ENCODE measurements at regions not wholly inside any gene's neighbourhood (a gene's known extent, or its start where the extent isn't known, plus 50 kb on each side); places are given as distances from the start of the nearest gene placed in this dataset.

- H3K36me3 ChIP-seq (ENCODE audit: insufficient read depth, low read length): no peaks in the 10 kb centered on the region
- no peak overlapping the region for H3K9ac ChIP-seq (ENCODE audit: low read depth, low read length, poor library complexity, severe bottlenecking)
- H3F3A ChIP-seq (ENCODE audit: low read depth): no peaks in the 10 kb centered on the region
- H3K4me2 ChIP-seq (ENCODE audit: low read depth, low read length, poor library complexity, severe bottlenecking): no peak overlapping the region
- no peaks in the 10 kb centered on the region for H3K9me3 ChIP-seq (ENCODE audit: insufficient read depth, low read depth, low read length)
- H4K20me1 ChIP-seq (ENCODE audit: insufficient read depth, low read length, poor library complexity, severe bottlenecking): no peaks in the 10 kb centered on the region
- TF ChIP-seq EZH2phosphoT487 (IDR thresholded peaks at IDR 0.05; ENCODE audit: borderline replicate concordance) (no peak), CTCF (conservative IDR thresholded peaks at IDR 0.05; ENCODE audit: low read length) (no peak)
- H3K9me2 ChIP-seq (replicated peaks; ENCODE audit: low read depth, low read length): no peaks in the 10 kb centered on the region
- no peak overlapping the region for H2AFZ ChIP-seq (ENCODE audit: low read length)
- H3K4me1 ChIP-seq (ENCODE audit: insufficient read depth, low read length, poor library complexity, severe bottlenecking): no peaks in the 10 kb centered on the region
- no peaks in the 10 kb centered on the region for H3K79me2 ChIP-seq (ENCODE audit: insufficient read depth, low read length)
- H3K27me3 ChIP-seq (ENCODE audit: insufficient read depth, low read length, poor library complexity, severe bottlenecking): no peaks in the 10 kb centered on the region
- H3K4me3 ChIP-seq (ENCODE audit: low read length, poor library complexity, severe bottlenecking): no peak overlapping the region
Observed at GRCh38 chr18:29171892-29172755, 995.2 kb upstream of the CDH2 start.

GRCh38 chr18:29169599-29169998 lies 992.7 kb upstream of the CDH2 start:
- Histone ChIP-seq H3K9me2 (replicated peaks; ENCODE audit: low read depth, low read length) (no peaks in the 10 kb centered on the region), H3K4me3 (ENCODE audit: low read length, poor library complexity, severe bottlenecking) (no peak overlapping the region), H3K79me2 (ENCODE audit: insufficient read depth, low read length) (no peaks in the 10 kb centered on the region), H3K36me3 (ENCODE audit: insufficient read depth, low read length) (no peaks in the 10 kb centered on the region), H3K9ac (ENCODE audit: low read depth, low read length, poor library complexity, severe bottlenecking) (no peak overlapping the region), H2AFZ (ENCODE audit: low read length) (no peak overlapping the region), H3K4me2 (ENCODE audit: low read depth, low read length, poor library complexity, severe bottlenecking) (no peak overlapping the region), H3F3A (ENCODE audit: low read depth) (no peaks in the 10 kb centered on the region), H4K20me1 (ENCODE audit: insufficient read depth, low read length, poor library complexity, severe bottlenecking) (no peaks in the 10 kb centered on the region), H3K4me1 (ENCODE audit: insufficient read depth, low read length, poor library complexity, severe bottlenecking) (no peaks in the 10 kb centered on the region), H3K27me3 (ENCODE audit: insufficient read depth, low read length, poor library complexity, severe bottlenecking) (no peaks in the 10 kb centered on the region), H3K9me3 (ENCODE audit: insufficient read depth, low read depth, low read length) (no peaks in the 10 kb centered on the region)
- TF ChIP-seq CTCF (conservative IDR thresholded peaks at IDR 0.05; ENCODE audit: low read length) (no peak), EZH2phosphoT487 (IDR thresholded peaks at IDR 0.05; ENCODE audit: borderline replicate concordance) (no peak)

- H3K4me1 ChIP-seq (ENCODE audit: insufficient read depth, low read length, poor library complexity, severe bottlenecking): no peaks in the 10 kb centered on the region
- H2AFZ ChIP-seq (ENCODE audit: low read length): no peak overlapping the region
- H3K9ac ChIP-seq (ENCODE audit: low read depth, low read length, poor library complexity, severe bottlenecking): no peak overlapping the region
- H3K36me3 ChIP-seq (ENCODE audit: insufficient read depth, low read length): no peaks in the 10 kb centered on the region
- H3K79me2 ChIP-seq (ENCODE audit: insufficient read depth, low read length): no peaks in the 10 kb centered on the region
- no peaks in the 10 kb centered on the region for H3K27me3 ChIP-seq (ENCODE audit: insufficient read depth, low read length, poor library complexity, severe bottlenecking)
- no peaks in the 10 kb centered on the region for H3K9me2 ChIP-seq (replicated peaks; ENCODE audit: low read depth, low read length)
- no peaks in the 10 kb centered on the region for H4K20me1 ChIP-seq (ENCODE audit: insufficient read depth, low read length, poor library complexity, severe bottlenecking)
- no peaks in the 10 kb centered on the region for H3K9me3 ChIP-seq (ENCODE audit: insufficient read depth, low read depth, low read length)
- no peak overlapping the region for H3K4me3 ChIP-seq (ENCODE audit: low read length, poor library complexity, severe bottlenecking)
- H3F3A ChIP-seq (ENCODE audit: low read depth): no peaks in the 10 kb centered on the region
- TF ChIP-seq EZH2phosphoT487 (IDR thresholded peaks at IDR 0.05; ENCODE audit: borderline replicate concordance) (no peak), CTCF (conservative IDR thresholded peaks at IDR 0.05; ENCODE audit: low read length) (no peak)
- no peak overlapping the region for H3K4me2 ChIP-seq (ENCODE audit: low read depth, low read length, poor library complexity, severe bottlenecking)
Observed at GRCh38 chr18:29164993-29165599, 988.2 kb upstream of the CDH2 start.
